ENCODE measurements at regions not wholly inside any gene's neighbourhood (a gene's known extent, or its start where the extent isn't known, plus 50 kb on each side); places are given as distances from the start of the nearest gene placed in this dataset.
"Not testable (repeated sequence)": the region's sequence is repeated elsewhere in the genome, so short reads cannot be mapped to it uniquely, and the experiment has no call there.

- no peak overlapping the region for H3K27ac Mint-ChIP-seq
- H3K36me3 Mint-ChIP-seq = no peaks in the 10 kb centered on the region
- DNase-seq = no peak
- intact Hi-C loops (cut with micrococcal nuclease) = no loop called here
- no peaks in the 10 kb centered on the region for H3K4me1 Mint-ChIP-seq (ENCODE audit: low read depth)
- CTCF ChIA-PET = no interaction called here
- H3K27me3 Mint-ChIP-seq = no peaks in the 10 kb centered on the region
- no peak overlapping the region for H3K4me3 Mint-ChIP-seq
- H3K9me3 Mint-ChIP-seq = peaks cover 9% of the 10 kb centered on the region
- POLR2A ChIA-PET = no interaction called here
Measured at GRCh38 chr4:134862116-134862515, 660.5 kb upstream of the PABPC4L start.

- Mint-ChIP-seq H3K9me3 (peaks cover 15% of the 10 kb centered on the region), H3K4me3 (no peak overlapping the region), H3K27ac (no peak overlapping the region), H3K4me1 (ENCODE audit: low read depth) (no peaks in the 10 kb centered on the region), H3K27me3 (no peaks in the 10 kb centered on the region), H3K36me3 (no peaks in the 10 kb centered on the region)
- intact Hi-C loops (cut with micrococcal nuclease) = no loop called here
- ChIA-PET POLR2A (no interaction called here), CTCF (no interaction called here)
- DNase-seq = no peak
Measured at GRCh38 chr4:134848681-134849080, 647.1 kb upstream of the PABPC4L start.

GRCh38 chr4:134830741-134831140 is 629.2 kb upstream of the PABPC4L start:
- DNase-seq; POLR2A ChIA-PET; H3K4me1 Mint-ChIP-seq (ENCODE audit: low read depth); H3K4me3 Mint-ChIP-seq; H3K27ac Mint-ChIP-seq; H3K36me3 Mint-ChIP-seq; CTCF ChIA-PET; H3K27me3 Mint-ChIP-seq; intact Hi-C loops (cut with micrococcal nuclease): not testable (repeated sequence)
- peaks cover 23% of the 10 kb centered on the region for H3K9me3 Mint-ChIP-seq

GRCh38 chr4:134812611-134813010 is 611.0 kb upstream of the PABPC4L start:
- CTCF ChIA-PET = no interaction called here
- Mint-ChIP-seq H3K36me3 (no peaks in the 10 kb centered on the region), H3K27ac (no peak overlapping the region), H3K4me3 (no peak overlapping the region), H3K9me3 (peaks cover 9% of the 10 kb centered on the region), H3K27me3 (no peaks in the 10 kb centered on the region), H3K4me1 (ENCODE audit: low read depth) (no peaks in the 10 kb centered on the region)
- POLR2A ChIA-PET = no interaction called here
- DNase-seq = no peak
- intact Hi-C loops (cut with micrococcal nuclease) = no loop called here

- H3K36me3 Mint-ChIP-seq = no peaks in the 10 kb centered on the region
Measured at GRCh38 chr4:134807231-134807745, 605.7 kb upstream of the PABPC4L start.

GRCh38 chr4:134798573-134798972 is 597.0 kb upstream of the PABPC4L start:
- intact Hi-C loops (cut with micrococcal nuclease) = no loop called here
- CTCF ChIA-PET = no interaction called here

More at GRCh38 chr4:134807231-134807745, 605.7 kb upstream of the PABPC4L start:
- DNase-seq = no peak
- H3K27me3 Mint-ChIP-seq = no peaks in the 10 kb centered on the region
- intact Hi-C loops (cut with micrococcal nuclease) = no loop called here
- H3K27ac Mint-ChIP-seq = no peak overlapping the region
- H3K9me3 Mint-ChIP-seq = peaks cover 7% of the 10 kb centered on the region
- H3K4me1 Mint-ChIP-seq (ENCODE audit: low read depth) = no peaks in the 10 kb centered on the region
- no peak overlapping the region for H3K4me3 Mint-ChIP-seq
- POLR2A ChIA-PET = no interaction called here
- CTCF ChIA-PET = no interaction called here

GRCh38 chr4:134787315-134787714 is 585.7 kb upstream of the PABPC4L start:
- H3K27ac Mint-ChIP-seq = no peak overlapping the region
- H3K9me3 Mint-ChIP-seq = peaks cover 17% of the 10 kb centered on the region

More at GRCh38 chr4:134798573-134798972, 597.0 kb upstream of the PABPC4L start:
- Mint-ChIP-seq H3K4me3 (no peak overlapping the region), H3K9me3 (peaks cover 27% of the 10 kb centered on the region), H3K27ac (no peak overlapping the region), H3K4me1 (ENCODE audit: low read depth) (no peaks in the 10 kb centered on the region), H3K36me3 (no peaks in the 10 kb centered on the region), H3K27me3 (no peaks in the 10 kb centered on the region)
- DNase-seq = no peak
- POLR2A ChIA-PET = no interaction called here

GRCh38 chr4:134780244-134780643 is 578.7 kb upstream of the PABPC4L start:
- Mint-ChIP-seq H3K27me3 (no peaks in the 10 kb centered on the region), H3K36me3 (no peaks in the 10 kb centered on the region), H3K9me3 (peaks cover 9% of the 10 kb centered on the region), H3K4me3 (no peak overlapping the region), H3K4me1 (ENCODE audit: low read depth) (no peaks in the 10 kb centered on the region), H3K27ac (no peak overlapping the region)
- ChIA-PET CTCF (no interaction called here), POLR2A (no interaction called here)
- intact Hi-C loops (cut with micrococcal nuclease) = no loop called here
- DNase-seq = no peak

More at GRCh38 chr4:134787315-134787714, 585.7 kb upstream of the PABPC4L start:
- intact Hi-C loops (cut with micrococcal nuclease) = no loop called here
- Mint-ChIP-seq H3K36me3 (no peaks in the 10 kb centered on the region), H3K4me1 (ENCODE audit: low read depth) (no peaks in the 10 kb centered on the region), H3K4me3 (no peak overlapping the region), H3K27me3 (no peaks in the 10 kb centered on the region)
- CTCF ChIA-PET = no interaction called here
- POLR2A ChIA-PET = no interaction called here
- no peak for DNase-seq

- Mint-ChIP-seq H3K4me1 (ENCODE audit: low read depth) (no peaks in the 10 kb centered on the region), H3K9me3 (peaks cover 11% of the 10 kb centered on the region), H3K4me3 (no peak overlapping the region), H3K36me3 (no peaks in the 10 kb centered on the region), H3K27me3 (no peaks in the 10 kb centered on the region), H3K27ac (no peak overlapping the region)
- ChIA-PET POLR2A (no interaction called here), CTCF (no interaction called here)
- intact Hi-C loops (cut with micrococcal nuclease) = no loop called here
- DNase-seq = no peak
Measured at GRCh38 chr4:134777606-134778005, 576.0 kb upstream of the PABPC4L start.

GRCh38 chr4:134773497-134774000 is 572.0 kb upstream of the PABPC4L start:
- H3K4me3 Mint-ChIP-seq = no peak overlapping the region
- POLR2A ChIA-PET = no interaction called here

GRCh38 chr4:134762053-134762452 is 560.5 kb upstream of the PABPC4L start:
- Mint-ChIP-seq H3K9me3 (peaks cover 9% of the 10 kb centered on the region), H3K4me1 (ENCODE audit: low read depth) (no peaks in the 10 kb centered on the region), H3K4me3 (no peak overlapping the region), H3K36me3 (no peaks in the 10 kb centered on the region), H3K27me3 (no peaks in the 10 kb centered on the region), H3K27ac (no peak overlapping the region)
- ChIA-PET CTCF (no interaction called here), POLR2A (no interaction called here)
- DNase-seq = no peak
- intact Hi-C loops (cut with micrococcal nuclease) = no loop called here

More at GRCh38 chr4:134773497-134774000, 572.0 kb upstream of the PABPC4L start:
- DNase-seq = no peak
- intact Hi-C loops (cut with micrococcal nuclease) = no loop called here
- Mint-ChIP-seq H3K36me3 (no peaks in the 10 kb centered on the region), H3K4me1 (ENCODE audit: low read depth) (no peaks in the 10 kb centered on the region), H3K27ac (no peak overlapping the region), H3K27me3 (no peaks in the 10 kb centered on the region), H3K9me3 (peaks cover 19% of the 10 kb centered on the region)
- CTCF ChIA-PET = no interaction called here

GRCh38 chr4:134756421-134756820 is 554.8 kb upstream of the PABPC4L start:
- ChIA-PET POLR2A (no interaction called here), CTCF (no interaction called here)
- no peaks in the 10 kb centered on the region for H3K27me3 Mint-ChIP-seq
- no peak overlapping the region for H3K27ac Mint-ChIP-seq
- no peak for DNase-seq
- no peaks in the 10 kb centered on the region for H3K4me1 Mint-ChIP-seq (ENCODE audit: low read depth)
- peaks cover 7% of the 10 kb centered on the region for H3K9me3 Mint-ChIP-seq
- intact Hi-C loops (cut with micrococcal nuclease) = no loop called here
- no peaks in the 10 kb centered on the region for H3K36me3 Mint-ChIP-seq
- no peak overlapping the region for H3K4me3 Mint-ChIP-seq

- POLR2A ChIA-PET = no interaction called here
- H3K4me3 Mint-ChIP-seq = no peak overlapping the region
- H3K27me3 Mint-ChIP-seq = no peaks in the 10 kb centered on the region
- no peak overlapping the region for H3K27ac Mint-ChIP-seq
- H3K36me3 Mint-ChIP-seq = no peaks in the 10 kb centered on the region
- H3K9me3 Mint-ChIP-seq = peaks cover 4% of the 10 kb centered on the region
- H3K4me1 Mint-ChIP-seq (ENCODE audit: low read depth) = no peaks in the 10 kb centered on the region
- CTCF ChIA-PET = no interaction called here
- no peak for DNase-seq
- intact Hi-C loops (cut with micrococcal nuclease) = no loop called here
Measured at GRCh38 chr4:134754301-134755019, 552.9 kb upstream of the PABPC4L start.
